ENCODE measurements at regions not wholly inside any gene's neighbourhood (a gene's known extent, or its start where the extent isn't known, plus 50 kb on each side); places are given as distances from the start of the nearest gene placed in this dataset.
A peak's percentile ranks its signal among the peaks of the same experiment; 100 is the strongest.

GRCh38 chr3:27561576-27561975 is 77.4 kb upstream of the SLC4A7 start:
- no peaks in the 10 kb centered on the region for H3K36me3 ChIP-seq
- H3K4me1 ChIP-seq = peaks cover 0 to 17% (median 2%) of the 10 kb centered on the region in 4 donors
- TF ChIP-seq POLR2A (IDR thresholded peaks at IDR 0.05) = no peak
- TF ChIP-seq EP300 (IDR thresholded peaks at IDR 0.05; ENCODE audit: low read depth) = no peak
- TF ChIP-seq, protein P1, sequence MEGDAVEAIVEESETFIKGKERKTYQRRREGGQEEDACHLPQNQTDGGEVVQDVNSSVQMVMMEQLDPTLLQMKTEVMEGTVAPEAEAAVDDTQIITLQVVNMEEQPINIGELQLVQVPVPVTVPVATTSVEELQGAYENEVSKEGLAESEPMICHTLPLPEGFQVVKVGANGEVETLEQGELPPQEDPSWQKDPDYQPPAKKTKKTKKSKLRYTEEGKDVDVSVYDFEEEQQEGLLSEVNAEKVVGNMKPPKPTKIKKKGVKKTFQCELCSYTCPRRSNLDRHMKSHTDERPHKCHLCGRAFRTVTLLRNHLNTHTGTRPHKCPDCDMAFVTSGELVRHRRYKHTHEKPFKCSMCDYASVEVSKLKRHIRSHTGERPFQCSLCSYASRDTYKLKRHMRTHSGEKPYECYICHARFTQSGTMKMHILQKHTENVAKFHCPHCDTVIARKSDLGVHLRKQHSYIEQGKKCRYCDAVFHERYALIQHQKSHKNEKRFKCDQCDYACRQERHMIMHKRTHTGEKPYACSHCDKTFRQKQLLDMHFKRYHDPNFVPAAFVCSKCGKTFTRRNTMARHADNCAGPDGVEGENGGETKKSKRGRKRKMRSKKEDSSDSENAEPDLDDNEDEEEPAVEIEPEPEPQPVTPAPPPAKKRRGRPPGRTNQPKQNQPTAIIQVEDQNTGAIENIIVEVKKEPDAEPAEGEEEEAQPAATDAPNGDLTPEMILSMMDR (IDR thresholded peaks at IDR 0.05) = no peak
- no peak for TF ChIP-seq POLR2AphosphoS5 (IDR thresholded peaks at IDR 0.05)
- no peaks in the 10 kb centered on the region for H3K9me3 ChIP-seq
- no peaks in the 10 kb centered on the region for H3K27me3 ChIP-seq
- no peak overlapping the region for H3K27ac ChIP-seq
- no peak for DNase-seq
- intact Hi-C loops (cut with DNase I; ENCODE audit: low total_unique reads) (no loop called here), in situ Hi-C loops (cut with MboI; ENCODE audit: low pct_ligation_motif_present in 1 of 4, low pct_unique_long_range_greater_than_20kb in 1 of 4, low sequenced_read_pairs in 3 of 4) (no loop called here)
- WGBS, 2 donors (ENCODE audit: low coverage in 1 of 2) = 92 to 100% methylated on average over 1 to 3 of the region's 3 CpGs
- H3K4me3 ChIP-seq = no peak overlapping the region

DNA sequence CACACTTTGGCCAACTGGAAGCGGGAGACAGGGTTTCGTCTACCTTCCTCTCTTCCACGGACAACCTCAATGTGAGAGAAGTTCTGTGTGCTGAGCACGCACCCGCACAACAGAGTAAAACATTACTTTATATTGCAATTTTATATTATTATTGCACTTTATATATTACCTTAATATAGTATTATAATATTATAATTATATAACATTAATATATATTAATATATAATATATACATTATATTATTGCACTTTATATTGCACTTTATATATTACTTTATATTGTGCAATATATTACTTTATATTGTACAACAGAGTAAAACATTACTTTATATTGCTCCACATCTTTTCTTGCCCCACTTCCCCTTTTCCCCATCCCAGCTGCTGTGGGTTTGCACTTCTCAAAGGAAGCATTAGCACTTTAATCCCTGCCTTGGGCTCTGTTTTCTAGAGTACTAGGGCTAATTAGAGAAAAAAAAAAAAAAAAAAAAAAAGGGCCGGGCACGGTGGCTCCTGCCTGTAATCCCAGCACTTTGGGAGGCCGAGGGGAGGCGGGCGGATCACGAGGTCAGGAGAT is 76.4 kb upstream of the SLC4A7 start:
- in situ Hi-C loops (cut with MboI; ENCODE audit: low pct_ligation_motif_present in 1 of 4, low pct_unique_long_range_greater_than_20kb in 1 of 4, low sequenced_read_pairs in 3 of 4) (no loop called here), intact Hi-C loops (cut with DNase I; ENCODE audit: low total_unique reads) (no loop called here)
- H3K36me3 ChIP-seq = no peaks in the 10 kb centered on the region
- no peaks in the 10 kb centered on the region for H3K9me3 ChIP-seq
- DNase-seq = no peak
- H3K4me3 ChIP-seq = no peak overlapping the region
- WGBS, 2 donors (ENCODE audit: low coverage in 1 of 2) = 63 to 78% methylated on average over 7 to 11 of the region's 11 CpGs
- H3K27ac ChIP-seq = no peak overlapping the region
- TF ChIP-seq POLR2A (IDR thresholded peaks at IDR 0.05) = no peak
- no peak for TF ChIP-seq EP300 (IDR thresholded peaks at IDR 0.05; ENCODE audit: low read depth)
- TF ChIP-seq POLR2AphosphoS5 (IDR thresholded peaks at IDR 0.05) = no peak
- TF ChIP-seq, protein P1 (IDR thresholded peaks at IDR 0.05) = no peak
- peaks cover 0 to 17% (median 2%) of the 10 kb centered on the region in 4 donors for H3K4me1 ChIP-seq
- no peaks in the 10 kb centered on the region for H3K27me3 ChIP-seq

DNA sequence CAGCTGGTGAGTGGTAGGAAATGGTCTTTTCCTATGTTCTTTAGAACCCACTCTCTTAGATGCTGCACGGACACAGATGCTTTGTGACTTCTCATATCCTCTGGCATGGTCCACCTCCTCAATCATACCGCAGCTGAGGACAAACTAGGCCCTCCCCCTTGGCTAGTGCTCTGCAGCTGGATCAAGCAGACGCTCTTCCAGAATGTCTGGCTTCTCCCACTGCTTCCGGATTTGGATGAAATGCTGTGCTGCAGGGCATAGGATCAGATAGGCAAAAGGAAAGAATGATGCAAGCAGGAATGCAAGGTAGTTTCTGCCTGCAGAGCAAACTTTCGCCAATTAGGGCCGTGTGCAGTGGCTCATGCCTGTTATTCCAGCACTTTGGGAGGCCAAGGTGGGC is 75.7 kb upstream of the SLC4A7 start:
- H3K4me1 ChIP-seq = peaks cover 0 to 12% (median 2%) of the 10 kb centered on the region in 4 donors
- intact Hi-C loops (cut with DNase I; ENCODE audit: low total_unique reads) = no loop called here
- no peaks in the 10 kb centered on the region for H3K27me3 ChIP-seq
- no peak overlapping the region for H3K27ac ChIP-seq
- TF ChIP-seq EP300 (IDR thresholded peaks at IDR 0.05; ENCODE audit: low read depth) (no peak), POLR2AphosphoS5 (IDR thresholded peaks at IDR 0.05) (no peak), POLR2A (IDR thresholded peaks at IDR 0.05) (no peak)
- TF ChIP-seq, protein P1 (IDR thresholded peaks at IDR 0.05) = no peak
- 53 to 56% methylated on average over 4 to 6 of the region's 6 CpGs for WGBS, 2 donors (ENCODE audit: low coverage in 1 of 2)
- no peak for DNase-seq
- H3K9me3 ChIP-seq = no peaks in the 10 kb centered on the region
- in situ Hi-C loops (cut with MboI; ENCODE audit: low pct_ligation_motif_present in 1 of 4, low pct_unique_long_range_greater_than_20kb in 1 of 4, low sequenced_read_pairs in 3 of 4) = no loop called here
- no peak overlapping the region for H3K4me3 ChIP-seq
- H3K36me3 ChIP-seq = no peaks in the 10 kb centered on the region

DNA sequence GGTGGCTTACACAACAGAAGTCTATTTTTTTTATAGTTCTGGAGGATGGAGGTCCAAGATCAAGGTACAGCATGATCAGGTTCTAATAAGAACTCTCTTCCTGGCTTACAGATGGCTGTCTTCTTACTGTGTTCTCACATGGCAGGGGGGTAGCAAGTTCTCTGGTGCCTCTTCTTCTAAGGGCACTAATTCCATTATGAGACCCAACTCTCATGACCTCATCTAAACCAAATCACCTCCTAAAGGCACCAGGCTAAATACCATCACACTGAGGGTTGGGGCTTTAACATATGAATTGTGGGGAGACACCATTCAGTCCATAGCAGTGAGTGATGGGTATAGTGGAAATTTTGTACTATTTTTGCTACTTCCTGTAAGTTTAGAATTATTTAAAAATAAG is 75.2 kb upstream of the SLC4A7 start:
- no peaks in the 10 kb centered on the region for H3K9me3 ChIP-seq
- in situ Hi-C loops (cut with MboI; ENCODE audit: low pct_ligation_motif_present in 1 of 4, low pct_unique_long_range_greater_than_20kb in 1 of 4, low sequenced_read_pairs in 3 of 4) (no loop called here), intact Hi-C loops (cut with DNase I; ENCODE audit: low total_unique reads) (no loop called here)
- H3K4me1 ChIP-seq = peaks cover 0 to 12% (median 2%) of the 10 kb centered on the region in 4 donors
- no peaks in the 10 kb centered on the region for H3K27me3 ChIP-seq
- no peaks in the 10 kb centered on the region for H3K36me3 ChIP-seq
- no peak for DNase-seq
- TF ChIP-seq POLR2AphosphoS5 (IDR thresholded peaks at IDR 0.05) = no peak
- TF ChIP-seq EP300 (IDR thresholded peaks at IDR 0.05; ENCODE audit: low read depth) = no peak
- no peak overlapping the region for H3K4me3 ChIP-seq
- no peak overlapping the region for H3K27ac ChIP-seq

- DNase-seq = no peak
- no peaks in the 10 kb centered on the region for H3K27me3 ChIP-seq
- no peaks in the 10 kb centered on the region for H3K36me3 ChIP-seq
- H3K9me3 ChIP-seq = no peaks in the 10 kb centered on the region
- H3K4me3 ChIP-seq = no peak overlapping the region
- peaks cover 0 to 12% (median 2%) of the 10 kb centered on the region in 4 donors for H3K4me1 ChIP-seq
- peak overlapping the region in 2 of 4 donors; percentile 27 to 37 for H3K27ac ChIP-seq
- in situ Hi-C loops (cut with MboI; ENCODE audit: low pct_ligation_motif_present in 1 of 4, low pct_unique_long_range_greater_than_20kb in 1 of 4, low sequenced_read_pairs in 3 of 4) (no loop called here), intact Hi-C loops (cut with DNase I; ENCODE audit: low total_unique reads) (no loop called here)
- 82 to 86% methylated on average over 1 to 2 of the region's 2 CpGs for WGBS, 2 donors (ENCODE audit: low coverage in 1 of 2)
- TF ChIP-seq, protein P1 (IDR thresholded peaks at IDR 0.05) = no peak
- TF ChIP-seq EP300 (IDR thresholded peaks at IDR 0.05; ENCODE audit: low read depth) (no peak), POLR2A (IDR thresholded peaks at IDR 0.05) (no peak), POLR2AphosphoS5 (IDR thresholded peaks at IDR 0.05) (no peak)
Measured at GRCh38 chr3:27557411-27557810, 73.2 kb upstream of the SLC4A7 start.

Measured in transverse colon (tissue), 4 donors.